Right lobe of liver (tissue), 4 donors: ENCODE measurements at regions not wholly inside any gene's neighbourhood (a gene's known extent, or its start where the extent isn't known, plus 50 kb on each side); places are given as distances from the start of the nearest gene placed in this dataset.

Source experiments
- POLR2A ChIP-seq: fragments of 450-650 bp; IDR thresholded peaks from one replicate; pipeline ENCODE4 v1.6.1; 2017; ENCODE audit warnings: antibody characterized with exemption, mild to moderate bottlenecking
- TF ChIP-seq, protein P1 (sequence below), 4 donors: fragments of 200-600 bp in 3 of 4; fragments of 450-650 bp in 1 of 4; IDR thresholded peaks; one replicate each; pipeline versions ENCODE4 v1.5.1 to v1.8.0; 2016 to 2022; ENCODE audit warnings: antibody characterized with exemption in 4 of 4, mild to moderate bottlenecking in 2 of 4
- donor health status: DM: no; HTN: no; CAD: no.
- donor health status: DM: no; HTN: no; CAD: no.
- donor health status: DM: no; HTN: yes; CAD: no.

DNA sequence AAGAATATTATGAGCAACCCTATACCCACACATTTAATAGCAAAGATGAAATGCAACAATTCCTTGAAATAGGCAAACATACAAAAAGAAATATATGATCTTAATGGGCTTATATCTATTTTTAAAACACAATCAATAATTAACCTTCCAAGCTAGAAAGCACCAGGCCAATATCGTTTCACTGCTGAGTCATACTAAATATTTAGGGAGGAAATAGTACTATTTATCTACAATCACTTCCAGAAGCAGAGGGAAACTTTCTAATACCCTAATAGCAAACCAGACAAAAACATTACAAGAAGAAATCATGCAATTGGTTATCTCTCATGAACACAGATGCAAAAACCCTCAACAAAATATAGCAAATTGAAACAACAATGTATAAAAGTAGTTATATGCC is 207.8 kb downstream of the MTHFS start:
- TF ChIP-seq, protein P1, sequence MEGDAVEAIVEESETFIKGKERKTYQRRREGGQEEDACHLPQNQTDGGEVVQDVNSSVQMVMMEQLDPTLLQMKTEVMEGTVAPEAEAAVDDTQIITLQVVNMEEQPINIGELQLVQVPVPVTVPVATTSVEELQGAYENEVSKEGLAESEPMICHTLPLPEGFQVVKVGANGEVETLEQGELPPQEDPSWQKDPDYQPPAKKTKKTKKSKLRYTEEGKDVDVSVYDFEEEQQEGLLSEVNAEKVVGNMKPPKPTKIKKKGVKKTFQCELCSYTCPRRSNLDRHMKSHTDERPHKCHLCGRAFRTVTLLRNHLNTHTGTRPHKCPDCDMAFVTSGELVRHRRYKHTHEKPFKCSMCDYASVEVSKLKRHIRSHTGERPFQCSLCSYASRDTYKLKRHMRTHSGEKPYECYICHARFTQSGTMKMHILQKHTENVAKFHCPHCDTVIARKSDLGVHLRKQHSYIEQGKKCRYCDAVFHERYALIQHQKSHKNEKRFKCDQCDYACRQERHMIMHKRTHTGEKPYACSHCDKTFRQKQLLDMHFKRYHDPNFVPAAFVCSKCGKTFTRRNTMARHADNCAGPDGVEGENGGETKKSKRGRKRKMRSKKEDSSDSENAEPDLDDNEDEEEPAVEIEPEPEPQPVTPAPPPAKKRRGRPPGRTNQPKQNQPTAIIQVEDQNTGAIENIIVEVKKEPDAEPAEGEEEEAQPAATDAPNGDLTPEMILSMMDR (IDR thresholded peaks at IDR 0.05) = no peak
- TF ChIP-seq POLR2A = no peak
